SK-N-MC (cell line): ENCODE measurements at regions not wholly inside any gene's neighbourhood (a gene's known extent, or its start where the extent isn't known, plus 50 kb on each side); places are given as distances from the start of the nearest gene placed in this dataset.

Experiments
- EZH2 ChIP-seq: fragments of 200-600 bp; sonication (generic); IDR thresholded peaks from one replicate; pipeline ENCODE4 v1.6.1; 2017; ENCODE audit warnings: antibody characterized with exemption
- POLR2AphosphoS5 ChIP-seq: IDR thresholded peaks from 2 replicates; pipeline ENCODE4 v1.6.1; 2012; ENCODE audit warnings: mild to moderate bottlenecking, low read depth, low read length, borderline replicate concordance

DNA sequence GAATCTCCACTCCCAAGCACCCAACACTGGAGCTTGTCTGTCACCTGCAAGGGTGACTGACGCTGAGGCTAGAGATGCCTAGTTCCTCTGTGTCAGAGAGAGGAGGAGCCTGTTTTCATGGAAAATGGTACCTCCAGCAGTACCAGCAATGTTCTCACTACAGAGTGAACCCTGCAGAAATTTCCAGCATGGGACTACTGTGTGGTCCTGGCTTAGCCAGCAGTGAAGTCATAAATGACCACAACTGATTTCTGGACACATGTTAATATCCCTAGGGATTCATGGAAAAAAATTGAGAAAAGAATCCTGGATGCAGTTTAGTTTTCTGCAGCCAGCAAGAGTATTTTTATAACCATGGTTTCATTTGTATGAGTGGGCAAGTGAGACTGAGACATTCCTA is 468.1 kb downstream of the CD83 start:
- TF ChIP-seq EZH2 (no peak), POLR2AphosphoS5 (no peak)
